HG02588 (cell line): ENCODE measurements at regions not wholly inside any gene's neighbourhood (a gene's known extent, or its start where the extent isn't known, plus 50 kb on each side); places are given as distances from the start of the nearest gene placed in this dataset.

ENCODE experiments used
- ATAC-seq: cut with Tn5 transposase; IDR thresholded peaks from one replicate; pipeline ENCODE4 v1.9.1; 2021; ENCODE audit warnings: mild to moderate bottlenecking, moderate library complexity; ENCODE audit not compliant: unreplicated experiment

- ATAC-seq, result no peak
Measured at GRCh38 chr16:17617021-17617552, 146.3 kb upstream of the XYLT1 start.

- ATAC-seq, result no peak
Measured at GRCh38 chr16:17612336-17612735, 141.6 kb upstream of the XYLT1 start.

DNA sequence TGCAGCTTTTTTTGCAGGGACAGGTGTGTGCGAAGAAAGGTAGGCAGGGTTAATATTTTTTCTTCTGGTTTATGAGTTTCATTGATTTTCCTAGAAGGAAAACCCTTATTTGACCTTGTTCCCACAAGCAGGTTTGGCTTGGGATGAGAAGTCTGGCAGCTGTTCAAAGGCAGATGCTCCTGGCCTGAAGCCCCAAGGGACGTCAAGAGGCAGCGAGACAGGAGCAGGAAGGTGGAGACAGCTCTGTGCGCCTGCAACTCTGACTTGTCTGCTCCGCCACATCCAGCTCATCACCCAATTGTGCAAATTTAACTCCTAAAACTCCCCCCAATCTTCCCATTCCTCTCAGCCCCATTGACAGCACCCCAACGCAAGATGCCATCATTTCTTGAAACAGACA lies 136.8 kb upstream of the XYLT1 start:
- ATAC-seq, result no peak

- no peak for ATAC-seq
Measured at GRCh38 chr16:17607075-17607509, 136.3 kb upstream of the XYLT1 start.

GRCh38 chr16:17606460-17606859 lies 135.7 kb upstream of the XYLT1 start:
- ATAC-seq, result no peak

GRCh38 chr16:17605784-17606183 lies 135.0 kb upstream of the XYLT1 start:
- no peak for ATAC-seq

DNA sequence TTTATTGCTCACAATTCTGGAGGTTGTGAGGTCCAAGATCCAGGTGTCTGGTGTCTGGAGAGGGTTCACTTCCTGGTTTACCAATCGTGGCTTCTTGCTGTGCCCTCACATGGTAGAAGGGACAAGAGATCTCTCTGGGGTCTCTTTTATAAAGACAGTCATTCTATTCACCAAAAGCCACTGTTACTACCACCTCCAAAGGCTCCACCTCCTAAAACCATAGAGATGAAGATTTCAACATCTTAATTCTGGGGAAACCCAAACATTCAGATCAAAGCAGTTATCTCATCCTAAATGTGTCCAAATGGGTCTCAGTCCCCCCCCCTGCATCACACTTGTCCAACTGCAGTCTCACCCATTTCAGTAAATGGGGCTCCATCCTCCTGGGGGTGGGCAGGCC lies 132.9 kb upstream of the XYLT1 start:
- ATAC-seq, result no peak

GRCh38 chr16:17602678-17603077 lies 131.9 kb upstream of the XYLT1 start:
- no peak for ATAC-seq

DNA sequence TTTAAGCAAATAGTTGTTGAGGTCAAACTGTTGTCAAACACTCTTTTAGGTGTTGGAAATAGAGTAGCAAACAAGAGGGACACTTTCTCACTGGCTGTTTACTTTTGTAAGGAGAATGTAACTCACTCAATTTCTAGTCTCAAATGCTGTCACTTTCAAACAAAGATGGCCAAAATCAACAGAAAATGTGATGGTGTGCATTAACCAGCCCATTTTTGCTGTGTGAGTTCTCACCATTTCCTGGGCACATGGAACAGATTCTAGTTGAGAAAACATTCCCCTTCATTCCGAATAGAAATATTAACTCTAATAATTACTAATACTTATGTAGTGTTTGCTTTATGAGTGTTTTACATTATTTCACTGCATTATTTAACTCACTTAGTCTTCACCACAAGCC lies 128.2 kb upstream of the XYLT1 start:
- ATAC-seq, result no peak

- no peak for ATAC-seq
Measured at GRCh38 chr16:17591655-17592405, 121.1 kb upstream of the XYLT1 start.

DNA sequence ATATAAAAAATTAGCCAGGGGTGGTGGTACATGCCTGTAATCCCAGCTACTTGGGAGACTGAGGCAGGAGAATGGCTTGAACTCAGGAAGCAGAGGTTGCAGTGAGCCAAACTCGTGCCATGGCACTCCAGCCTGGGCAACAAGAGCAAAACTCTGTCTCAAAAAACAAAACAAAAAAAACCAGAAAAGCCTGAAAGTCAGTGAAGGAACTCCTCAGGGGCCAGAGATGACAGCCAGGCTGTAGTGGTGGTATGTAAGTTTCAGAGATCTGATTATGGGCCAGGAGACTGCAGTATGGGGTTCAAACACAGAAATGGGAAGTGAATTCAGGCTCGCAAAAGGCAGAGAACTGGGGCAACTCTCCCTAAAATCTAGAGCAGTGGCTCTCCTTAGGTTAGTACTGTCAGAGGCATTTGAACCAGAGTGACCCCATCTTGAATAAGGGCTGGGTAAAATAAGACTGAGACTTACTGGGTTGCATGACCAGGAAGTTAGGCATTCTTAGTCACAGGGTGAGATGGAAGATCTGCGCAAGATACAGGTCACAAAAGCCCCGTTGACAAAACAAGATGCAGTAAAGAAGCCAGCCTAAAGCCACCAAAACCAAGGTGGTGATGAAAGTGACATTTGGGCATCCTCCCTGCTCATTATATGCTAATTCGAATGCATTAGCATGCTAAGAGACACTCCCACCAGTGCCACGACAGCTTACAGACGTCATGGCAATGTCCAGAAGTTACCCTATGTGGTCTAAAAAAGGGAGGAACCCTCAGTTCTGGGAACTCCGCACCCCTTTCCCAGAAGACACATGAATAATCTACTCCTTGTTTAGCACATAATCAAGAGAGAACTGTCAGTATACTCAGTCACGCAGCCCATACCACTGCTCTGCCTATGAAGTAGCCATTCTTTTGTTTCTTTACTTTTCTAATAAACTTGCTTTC lies 120.2 kb upstream of the XYLT1 start:
- ATAC-seq, result no peak

DNA sequence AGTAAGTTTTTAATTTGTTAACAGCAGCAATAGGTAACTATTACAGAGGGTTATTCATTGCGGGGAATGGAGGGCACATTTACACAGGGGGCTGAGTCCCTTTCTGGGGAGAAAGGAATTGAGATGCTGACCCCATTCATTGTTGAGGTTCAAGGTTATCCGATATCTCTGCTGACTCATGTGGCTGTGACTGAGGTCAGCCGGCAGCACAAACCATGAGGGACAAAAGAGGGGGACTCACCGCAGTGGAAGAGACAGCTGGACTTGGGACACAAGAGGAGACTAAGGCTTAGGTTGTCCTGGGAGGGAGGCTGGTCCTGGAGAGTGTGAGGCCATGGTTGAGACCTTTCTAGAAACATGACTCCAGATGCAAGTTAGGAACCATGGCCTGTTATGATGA lies 119.1 kb upstream of the XYLT1 start:
- ATAC-seq, result no peak

GRCh38 chr16:17585449-17586074 lies 114.8 kb upstream of the XYLT1 start:
- ATAC-seq, result no peak

DNA sequence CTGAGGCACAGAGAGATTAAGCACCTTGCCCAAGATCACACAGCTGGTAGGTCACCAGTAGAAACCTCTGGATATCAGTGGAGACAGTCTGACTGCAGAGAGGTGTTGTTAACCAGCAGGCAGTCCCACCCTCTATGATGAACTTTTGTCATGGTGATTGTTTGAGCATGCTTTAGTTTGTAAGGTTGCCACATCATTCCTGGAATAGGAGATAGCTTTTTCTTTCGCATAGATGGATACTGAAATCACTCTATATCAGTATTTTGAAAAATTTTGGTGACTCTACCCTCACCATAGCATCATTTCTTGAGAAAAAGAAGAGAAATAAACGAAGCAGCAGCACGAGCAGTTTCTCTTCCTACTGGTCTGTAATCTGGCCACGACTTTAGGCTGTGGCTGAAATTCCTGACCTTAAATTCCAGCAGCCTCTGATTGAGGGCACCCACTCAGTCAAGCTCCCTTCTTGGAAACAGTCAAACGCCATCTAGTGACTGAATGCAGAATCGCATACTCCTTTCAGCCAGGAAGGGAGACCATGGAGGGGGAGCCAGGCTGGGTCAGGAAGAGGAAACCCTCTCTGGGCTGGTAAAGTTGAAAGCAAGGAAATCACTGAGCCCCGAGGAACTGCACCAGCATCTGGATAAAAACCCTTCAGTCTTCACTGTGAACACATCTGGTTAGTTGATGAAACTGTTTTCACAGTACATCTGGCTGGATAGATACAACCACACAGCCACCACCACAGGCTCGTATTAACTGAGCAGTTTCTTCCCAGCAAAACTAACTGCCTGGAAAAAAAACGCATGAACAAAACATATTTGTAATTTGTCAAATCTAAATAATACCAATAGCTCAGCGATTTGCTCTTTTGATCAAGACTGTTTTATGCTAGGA lies 108.5 kb upstream of the XYLT1 start:
- no peak for ATAC-seq

DNA sequence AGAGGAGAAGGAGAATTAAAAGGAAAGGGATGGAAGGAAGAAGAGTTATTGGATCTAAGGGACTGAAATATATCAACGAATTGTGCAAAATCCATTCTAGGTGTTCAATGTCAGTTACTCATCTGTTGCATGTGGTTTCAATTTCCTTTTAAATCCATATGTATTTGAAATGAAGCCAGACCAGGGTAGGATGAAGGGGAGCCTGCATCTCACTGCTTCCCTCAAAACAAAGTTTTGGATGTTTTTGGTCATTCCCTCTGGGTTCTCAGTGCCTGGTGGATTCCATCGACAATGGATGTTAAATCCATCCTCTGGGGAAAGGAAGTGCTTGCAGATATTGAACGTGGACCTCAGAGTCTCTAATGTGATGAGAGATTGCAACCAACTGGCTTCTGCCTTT lies 103.5 kb upstream of the XYLT1 start:
- no peak for ATAC-seq

DNA sequence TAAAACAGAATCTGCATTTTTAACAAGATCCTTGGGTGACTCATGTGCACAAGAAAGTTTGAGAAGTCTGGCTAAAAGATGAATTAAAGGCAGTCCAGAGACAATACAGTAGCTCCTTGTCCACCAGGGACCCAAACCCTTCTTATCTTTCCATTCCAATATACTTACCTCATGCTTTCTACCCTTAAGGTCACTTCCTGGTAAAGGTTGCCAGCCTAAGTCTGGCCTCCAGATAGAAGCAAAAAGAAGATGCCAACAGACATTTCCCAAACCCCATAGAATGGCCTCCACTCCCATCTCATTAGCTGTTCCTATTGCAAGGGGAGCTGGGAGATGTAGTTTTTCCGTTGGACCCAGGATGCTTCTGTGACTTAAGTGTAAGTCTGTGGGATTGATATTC lies 101.4 kb upstream of the XYLT1 start:
- ATAC-seq, result no peak

GRCh38 chr16:17571499-17572093 lies 100.8 kb upstream of the XYLT1 start:
- no peak for ATAC-seq

DNA sequence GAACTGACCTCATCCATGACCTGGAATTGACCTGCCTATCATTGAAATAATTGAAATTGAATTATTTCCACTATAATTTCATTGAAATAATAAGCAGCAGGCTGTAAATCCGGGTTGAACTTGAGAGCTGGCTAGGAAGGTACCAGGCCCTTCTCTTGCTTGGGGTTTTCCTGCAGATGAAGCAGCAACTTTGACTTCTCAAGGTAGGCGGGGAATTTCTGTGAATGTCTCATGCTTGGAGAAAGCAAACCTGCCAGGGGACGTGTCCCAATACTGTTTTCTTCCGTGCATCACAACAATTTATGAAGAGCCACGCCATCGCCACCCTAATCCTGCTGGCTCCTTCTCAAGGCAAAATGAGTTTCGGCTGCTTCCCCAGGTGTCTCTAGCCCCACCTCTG lies 97.5 kb upstream of the XYLT1 start:
- ATAC-seq, result no peak

GRCh38 chr16:17567455-17567854 lies 96.7 kb upstream of the XYLT1 start:
- no peak for ATAC-seq
